WTC11 (cell line): ENCODE measurements at regions not wholly inside any gene's neighbourhood (a gene's known extent, or its start where the extent isn't known, plus 50 kb on each side); places are given as distances from the start of the nearest gene placed in this dataset.

Experiments
- ATAC-seq: fragments of 200-7000 bp; cut with Tn5 transposase; 2 replicates; pipeline ENCODE4 v1.10.0; 2021; ENCODE audit warnings: mild to moderate bottlenecking, moderate library complexity
- CTCF ChIA-PET: fragments of 300-600 bp; sonication (Branson Sonifier 250); formaldehyde crosslinking; loops from one replicate; lab custom pipeline; 2021; ENCODE audit warnings: antibody characterized with exemption; lab: Charles Lee
- POLR2A ChIA-PET: fragments of 350-600 bp; sonication (Branson Sonifier 250); formaldehyde crosslinking; loops from one replicate; lab custom pipeline; 2021; ENCODE audit warnings: antibody characterized with exemption; lab: Charles Lee
- DNase-seq: peaks from one replicate; pipeline ENCODE4 v3.0.0; 2021; ENCODE audit warnings: low spot score
- H3K27ac Mint-ChIP-seq: 2 replicates; pipeline ENCODE4 v1.8.0; 2021; ENCODE audit warnings: mixed read lengths
- H3K27me3 Mint-ChIP-seq: 2 replicates; pipeline ENCODE4 v1.8.0; 2021; ENCODE audit warnings: low read depth, mild to moderate bottlenecking, moderate library complexity, mixed read lengths
- H3K36me3 Mint-ChIP-seq: 2 replicates; pipeline ENCODE4 v1.8.0; 2021; ENCODE audit warnings: mixed read lengths
- H3K4me1 Mint-ChIP-seq: 2 replicates; pipeline ENCODE4 v1.8.0; 2022; ENCODE audit warnings: mixed read lengths
- H3K4me3 Mint-ChIP-seq: 2 replicates; pipeline ENCODE4 v1.8.0; 2021; ENCODE audit warnings: mild to moderate bottlenecking, moderate library complexity, mixed read lengths
- H3K9me3 Mint-ChIP-seq: 2 replicates; pipeline ENCODE4 v1.8.0; 2021; ENCODE audit warnings: mixed read lengths
- AFF4 ChIP-seq: sonication (generic); formaldehyde crosslinking; IDR thresholded peaks from 2 replicates; pipeline ENCODE4 v1.8.1; 2023; ENCODE audit warnings: mild to moderate bottlenecking, missing genetic modification reagents, borderline replicate concordance
- AR ChIP-seq: fragments of 250-450 bp; sonication (Bioruptor Pico); IDR thresholded peaks from 2 replicates; pipeline ENCODE4 v1.9.0; 2021; ENCODE audit warnings: mild to moderate bottlenecking
- CBFB ChIP-seq: sonication (generic); formaldehyde crosslinking; IDR thresholded peaks from 2 replicates; pipeline ENCODE4 v1.8.1; 2022; ENCODE audit warnings: mild to moderate bottlenecking, low read depth, missing genetic modification reagents
- CDX4 ChIP-seq: fragments of 250-450 bp; sonication (Bioruptor Pico); IDR thresholded peaks from 2 replicates; pipeline ENCODE4 v1.9.0; 2021; ENCODE audit warnings: moderate library complexity, mild to moderate bottlenecking, inconsistent platforms, borderline replicate concordance
- GABPB1 ChIP-seq: sonication (generic); formaldehyde crosslinking; IDR thresholded peaks from 2 replicates; pipeline ENCODE4 v1.8.1; 2023; ENCODE audit warnings: mild to moderate bottlenecking, missing genetic modification reagents
- GTF2I ChIP-seq: fragments of 250-450 bp; sonication (Bioruptor Pico); conservative IDR thresholded peaks from 2 replicates; pipeline ENCODE4 v1.4.0; 2021; ENCODE audit warnings: mild to moderate bottlenecking
- IRF1 ChIP-seq: sonication (generic); formaldehyde crosslinking; IDR thresholded peaks from 2 replicates; pipeline ENCODE4 v1.8.0; 2023; ENCODE audit warnings: missing genetic modification reagents
- IRF2 ChIP-seq: sonication (generic); formaldehyde crosslinking; IDR thresholded peaks from 2 replicates; pipeline ENCODE4 v1.8.0; 2022; ENCODE audit warnings: low read depth, missing genetic modification reagents, borderline replicate concordance
- JUN ChIP-seq: sonication (generic); formaldehyde crosslinking; IDR thresholded peaks from 2 replicates; pipeline ENCODE4 v1.8.0; 2023; ENCODE audit warnings: mild to moderate bottlenecking, missing genetic modification reagents
- NFATC4 ChIP-seq: fragments of 250-450 bp; sonication (Bioruptor Pico); IDR thresholded peaks from 2 replicates; pipeline ENCODE4 v1.9.0; 2021; ENCODE audit warnings: mild to moderate bottlenecking
- TEAD4 ChIP-seq: sonication (generic); formaldehyde crosslinking; IDR thresholded peaks from 2 replicates; pipeline ENCODE4 v1.8.0; 2022; ENCODE audit warnings: mild to moderate bottlenecking, missing genetic modification reagents
- ZBTB43 ChIP-seq: sonication (generic); formaldehyde crosslinking; IDR thresholded peaks from 2 replicates; pipeline ENCODE4 v1.8.1; 2023; ENCODE audit warnings: mild to moderate bottlenecking, missing genetic modification reagents
- ZNF121 ChIP-seq: sonication (generic); formaldehyde crosslinking; IDR thresholded peaks from 2 replicates; pipeline ENCODE4 v1.8.0; 2023; ENCODE audit warnings: missing genetic modification reagents
- ZNF138 ChIP-seq: sonication (generic); formaldehyde crosslinking; conservative IDR thresholded peaks from 2 replicates; pipeline ENCODE4 v1.8.1; 2022; ENCODE audit warnings: mild to moderate bottlenecking, moderate library complexity, missing genetic modification reagents
- ZSCAN18 ChIP-seq: fragments of 250-450 bp; sonication (Bioruptor Pico); IDR thresholded peaks from 2 replicates; pipeline ENCODE4 v2.1.2; 2022; ENCODE audit warnings: mild to moderate bottlenecking, moderate library complexity
- TF ChIP-seq, protein P1 (sequence below): sonication (generic); formaldehyde crosslinking; IDR thresholded peaks from 2 replicates; pipeline ENCODE4 v1.8.1; 2022; ENCODE audit warnings: mild to moderate bottlenecking, missing genetic modification reagents, moderate library complexity, borderline replicate concordance
- TF ChIP-seq, protein P2 (sequence below): sonication (generic); formaldehyde crosslinking; IDR thresholded peaks from 2 replicates; pipeline ENCODE4 v1.8.1; 2022; ENCODE audit warnings: low read depth, missing genetic modification reagents, borderline replicate concordance
- TF ChIP-seq, protein P3 (sequence below): sonication (generic); formaldehyde crosslinking; IDR thresholded peaks from 2 replicates; pipeline ENCODE4 v1.8.0; 2022; ENCODE audit warnings: mild to moderate bottlenecking, missing genetic modification reagents

GRCh38 chr10:31725436-31725835, 203.2 kb downstream of the ARHGAP12 start:
- POLR2A ChIA-PET = no interaction called here
- Mint-ChIP-seq H3K27ac (no peak overlapping the region), H3K36me3 (peaks cover 43% of the 10 kb centered on the region), H3K9me3 (peaks cover 50% of the 10 kb centered on the region), H3K27me3 (peaks cover 21% of the 10 kb centered on the region), H3K4me3 (no peak overlapping the region), H3K4me1 (peaks cover 35% of the 10 kb centered on the region)
- TF ChIP-seq ZSCAN18 (CRISPR knock-in tag) (no peak), AFF4 (CRISPR knock-in tag) (no peak), NFATC4 (CRISPR knock-in tag) (no peak), GABPB1 (CRISPR knock-in tag) (no peak), GTF2I (CRISPR knock-in tag) (no peak), ZBTB43 (CRISPR knock-in tag) (no peak), ZNF121 (CRISPR knock-in tag) (no peak), ZNF138 (CRISPR knock-in tag) (no peak), AR (CRISPR knock-in tag) (no peak)
- TF ChIP-seq, protein P1, sequence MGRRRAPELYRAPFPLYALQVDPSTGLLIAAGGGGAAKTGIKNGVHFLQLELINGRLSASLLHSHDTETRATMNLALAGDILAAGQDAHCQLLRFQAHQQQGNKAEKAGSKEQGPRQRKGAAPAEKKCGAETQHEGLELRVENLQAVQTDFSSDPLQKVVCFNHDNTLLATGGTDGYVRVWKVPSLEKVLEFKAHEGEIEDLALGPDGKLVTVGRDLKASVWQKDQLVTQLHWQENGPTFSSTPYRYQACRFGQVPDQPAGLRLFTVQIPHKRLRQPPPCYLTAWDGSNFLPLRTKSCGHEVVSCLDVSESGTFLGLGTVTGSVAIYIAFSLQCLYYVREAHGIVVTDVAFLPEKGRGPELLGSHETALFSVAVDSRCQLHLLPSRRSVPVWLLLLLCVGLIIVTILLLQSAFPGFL (CRISPR knock-in tag) = no peak
- TF ChIP-seq, protein P2, sequence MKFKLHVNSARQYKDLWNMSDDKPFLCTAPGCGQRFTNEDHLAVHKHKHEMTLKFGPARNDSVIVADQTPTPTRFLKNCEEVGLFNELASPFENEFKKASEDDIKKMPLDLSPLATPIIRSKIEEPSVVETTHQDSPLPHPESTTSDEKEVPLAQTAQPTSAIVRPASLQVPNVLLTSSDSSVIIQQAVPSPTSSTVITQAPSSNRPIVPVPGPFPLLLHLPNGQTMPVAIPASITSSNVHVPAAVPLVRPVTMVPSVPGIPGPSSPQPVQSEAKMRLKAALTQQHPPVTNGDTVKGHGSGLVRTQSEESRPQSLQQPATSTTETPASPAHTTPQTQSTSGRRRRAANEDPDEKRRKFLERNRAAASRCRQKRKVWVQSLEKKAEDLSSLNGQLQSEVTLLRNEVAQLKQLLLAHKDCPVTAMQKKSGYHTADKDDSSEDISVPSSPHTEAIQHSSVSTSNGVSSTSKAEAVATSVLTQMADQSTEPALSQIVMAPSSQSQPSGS (CRISPR knock-in tag) = no peak
- ATAC-seq (no peak), DNase-seq (no peak)
- CTCF ChIA-PET = no interaction called here

GRCh38 chr10:31724296-31724695, 204.3 kb downstream of the ARHGAP12 start:
- Mint-ChIP-seq H3K4me1 (peaks cover 28% of the 10 kb centered on the region), H3K27me3 (peaks cover 18% of the 10 kb centered on the region), H3K4me3 (no peak overlapping the region), H3K27ac (no peak overlapping the region), H3K36me3 (peaks cover 52% of the 10 kb centered on the region), H3K9me3 (peaks cover 59% of the 10 kb centered on the region)
- ATAC-seq (no peak), DNase-seq (no peak)
- CTCF ChIA-PET = no interaction called here
- POLR2A ChIA-PET = no interaction called here
- no peak for TF ChIP-seq CDX4
- no peak for TF ChIP-seq CBFB (CRISPR knock-in tag)
- TF ChIP-seq IRF2 (CRISPR knock-in tag) = no peak
- no peak for TF ChIP-seq TEAD4
- no peak for TF ChIP-seq JUN
- TF ChIP-seq IRF1 (CRISPR knock-in tag) = no peak
- TF ChIP-seq, protein P3, sequence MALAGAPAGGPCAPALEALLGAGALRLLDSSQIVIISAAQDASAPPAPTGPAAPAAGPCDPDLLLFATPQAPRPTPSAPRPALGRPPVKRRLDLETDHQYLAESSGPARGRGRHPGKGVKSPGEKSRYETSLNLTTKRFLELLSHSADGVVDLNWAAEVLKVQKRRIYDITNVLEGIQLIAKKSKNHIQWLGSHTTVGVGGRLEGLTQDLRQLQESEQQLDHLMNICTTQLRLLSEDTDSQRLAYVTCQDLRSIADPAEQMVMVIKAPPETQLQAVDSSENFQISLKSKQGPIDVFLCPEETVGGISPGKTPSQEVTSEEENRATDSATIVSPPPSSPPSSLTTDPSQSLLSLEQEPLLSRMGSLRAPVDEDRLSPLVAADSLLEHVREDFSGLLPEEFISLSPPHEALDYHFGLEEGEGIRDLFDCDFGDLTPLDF = no peak
- TF ChIP-seq GTF2I (CRISPR knock-in tag) = no peak
